Endothelial cell of umbilical vein (primary cell): ENCODE measurements at regions not wholly inside any gene's neighbourhood (a gene's known extent, or its start where the extent isn't known, plus 50 kb on each side); places are given as distances from the start of the nearest gene placed in this dataset.

Experiments used
- BruUV-seq: library from RNA; stranded (reverse); fragments of 400-500 nt; replicated peaks from 2 replicates; lab custom pipeline; 2021; lab: Mats Ljungman, UMichigan
- CTCF ChIA-PET: fragments of 300-600, 350-600 bp; sonication (Branson Sonifier 250); formaldehyde crosslinking; loops from one replicate; lab custom pipeline; 2021; ENCODE audit warnings: antibody characterized with exemption, inconsistent platforms; lab: Charles Lee
- POLR2A ChIA-PET: fragments of 300-600, 350-600 bp; sonication (Branson Sonifier 250); formaldehyde crosslinking; loops from one replicate; lab custom pipeline; 2021; ENCODE audit warnings: antibody characterized with exemption, inconsistent platforms; lab: Charles Lee
- DNase-seq: peaks from one replicate; pipeline ENCODE4 v3.0.0-alpha.2; 2011; ENCODE audit warnings: low read depth, low spot score
- FAIRE-seq: peaks from 2 replicates; lab custom pipeline; 2011; peaks lifted over from hg19 to GRCh38; lab: Jason Lieb, UNC
- H2AFZ ChIP-seq: 2 replicates; pipeline ENCODE4 v1.6.0; 2012; ENCODE audit warnings: low read depth, low read length, control low read depth, inconsistent platforms
- H3K27ac ChIP-seq: 2 replicates; pipeline ENCODE4 v1.5.1; 2011; ENCODE audit warnings: low read depth, mild to moderate bottlenecking, control low read depth, low read length, moderate library complexity; ENCODE audit not compliant: insufficient read depth
- H3K27me3 ChIP-seq, 2 experiments: 2 replicates each; pipeline versions ENCODE4 v1.6.0 to v1.6.1; 2011; ENCODE audit warnings: low read length in 2 of 2, mixed read lengths in 1 of 2; ENCODE audit not compliant: control insufficient read depth in 2 of 2, insufficient read depth in 2 of 2
- H3K36me3 ChIP-seq, 2 experiments: 2 replicates in 1 of 2; 3 replicates in 1 of 2; pipeline ENCODE4 v1.5.1; 2011; ENCODE audit warnings: low read length in 2 of 2, mild to moderate bottlenecking in 1 of 2, moderate library complexity in 1 of 2; ENCODE audit not compliant: control insufficient read depth in 2 of 2, insufficient read depth in 2 of 2; ENCODE audit errors: extremely low read depth in 1 of 2
- H3K4me1 ChIP-seq: 3 replicates; pipeline ENCODE4 v1.5.1; 2011; ENCODE audit warnings: mild to moderate bottlenecking, low read length; ENCODE audit not compliant: control insufficient read depth, insufficient read depth; ENCODE audit errors: extremely low read depth
- H3K4me2 ChIP-seq: 2 replicates; pipeline ENCODE4 v1.6.1; 2011; ENCODE audit warnings: low read length, control low read depth, mixed read lengths; ENCODE audit not compliant: insufficient read depth
- H3K4me3 ChIP-seq, 3 experiments: fragments of 200-600 bp in 1 of 3; sonication (generic), shearing (Covaris generic) in 1 of 3; replicated peaks in 1 of 3; 2 replicates each; pipeline ENCODE4 v1.5.1; 2011 to 2016; ENCODE audit warnings: control low read depth in 3 of 3, low read length in 3 of 3, mild to moderate bottlenecking in 2 of 3, inconsistent platforms in 1 of 3, low read depth in 1 of 3, moderate library complexity in 1 of 3; ENCODE audit not compliant: insufficient read depth in 1 of 3
- H3K79me2 ChIP-seq: 2 replicates; pipeline ENCODE4 v1.6.0; 2012; ENCODE audit warnings: low read length, inconsistent platforms; ENCODE audit not compliant: control insufficient read depth, insufficient read depth
- H3K9ac ChIP-seq: replicated peaks from 2 replicates; pipeline ENCODE3; 2011; ENCODE audit warnings: low read length, control low read depth; ENCODE audit not compliant: insufficient read depth; ENCODE audit errors: extremely low read depth
- H3K9me1 ChIP-seq: replicated peaks from 3 replicates; pipeline ENCODE4 v1.6.0; 2011; ENCODE audit warnings: mild to moderate bottlenecking, low read length; ENCODE audit not compliant: control insufficient read depth, insufficient read depth; ENCODE audit errors: extremely low read depth
- H3K9me3 ChIP-seq: replicated peaks from 2 replicates; pipeline ENCODE4 v1.5.1; 2012; ENCODE audit warnings: low read length, inconsistent platforms; ENCODE audit not compliant: control insufficient read depth, insufficient read depth
- H4K20me1 ChIP-seq: replicated peaks from 2 replicates; pipeline ENCODE3; 2011; ENCODE audit warnings: mild to moderate bottlenecking, low read length; ENCODE audit not compliant: control insufficient read depth, insufficient read depth; ENCODE audit errors: extremely low read depth
- EZH2 ChIP-seq: IDR thresholded peaks from 2 replicates; pipeline ENCODE4 v1.6.1; 2012; ENCODE audit warnings: borderline replicate concordance, low read depth, mild to moderate bottlenecking, moderate library complexity, low read length, inconsistent platforms; ENCODE audit not compliant: severe bottlenecking
- FOS ChIP-seq: IDR thresholded peaks from 2 replicates; pipeline ENCODE4 v1.6.1; 2011; ENCODE audit warnings: mild to moderate bottlenecking, low read length, moderate library complexity, borderline replicate concordance; ENCODE audit not compliant: insufficient read depth
- GATA2 ChIP-seq: IDR thresholded peaks from 2 replicates; pipeline ENCODE4 v1.7.0; 2011; ENCODE audit warnings: low read depth, mild to moderate bottlenecking, moderate library complexity, mixed read lengths, low read length; ENCODE audit not compliant: insufficient read length, insufficient read depth
- JUN ChIP-seq: IDR thresholded peaks from 2 replicates; pipeline ENCODE4 v1.6.1; 2011; ENCODE audit warnings: borderline replicate concordance, low read depth; ENCODE audit not compliant: insufficient read length, insufficient read depth
- MYC ChIP-seq: IDR thresholded peaks from one replicate; pipeline ENCODE4 v1.6.1; 2011; ENCODE audit warnings: mild to moderate bottlenecking, low read depth, low read length
- POLR2A ChIP-seq: IDR thresholded peaks from 2 replicates; pipeline ENCODE4 v1.6.1; 2012; ENCODE audit warnings: low read depth, mild to moderate bottlenecking, control low read depth, low read length
- POLR2AphosphoS5 ChIP-seq: IDR thresholded peaks from 2 replicates; pipeline ENCODE4 v1.6.1; 2012; ENCODE audit warnings: low read depth, mild to moderate bottlenecking, control low read depth, low read length, moderate library complexity; ENCODE audit not compliant: insufficient read depth
- dilution Hi-C: fragments of 300-500 bp; cut with MboI; formaldehyde crosslinking; loops from one replicate; pipeline ENCODE4 v1.15.0; 2019; ENCODE audit warnings: low sequenced_read_pairs; ENCODE audit not compliant: extremely low pct_ligation_motif_present
- intact Hi-C: fragments of 100-400 bp; cut with micrococcal nuclease; formaldehyde crosslinking; loops from one replicate; pipeline ENCODE4 v1.10.0; 2022
- TF ChIP-seq, protein P1 (sequence below): IDR thresholded peaks from 2 replicates; pipeline ENCODE4 v1.6.1; 2011; ENCODE audit not compliant: insufficient read depth, insufficient read length
- TF ChIP-seq, protein P2 (sequence below), 2 donors: IDR thresholded peaks; 1 replicate in 1 of 2; 2 replicates in 1 of 2; pipeline ENCODE4 v1.5.1; 2011; ENCODE audit warnings: low read length in 2 of 2, mild to moderate bottlenecking in 2 of 2, moderate library complexity in 2 of 2, control low read depth in 1 of 2, inconsistent platforms in 1 of 2, low read depth in 1 of 2; ENCODE audit not compliant: insufficient read depth in 1 of 2; ENCODE audit errors: extremely low read depth in 1 of 2

DNA sequence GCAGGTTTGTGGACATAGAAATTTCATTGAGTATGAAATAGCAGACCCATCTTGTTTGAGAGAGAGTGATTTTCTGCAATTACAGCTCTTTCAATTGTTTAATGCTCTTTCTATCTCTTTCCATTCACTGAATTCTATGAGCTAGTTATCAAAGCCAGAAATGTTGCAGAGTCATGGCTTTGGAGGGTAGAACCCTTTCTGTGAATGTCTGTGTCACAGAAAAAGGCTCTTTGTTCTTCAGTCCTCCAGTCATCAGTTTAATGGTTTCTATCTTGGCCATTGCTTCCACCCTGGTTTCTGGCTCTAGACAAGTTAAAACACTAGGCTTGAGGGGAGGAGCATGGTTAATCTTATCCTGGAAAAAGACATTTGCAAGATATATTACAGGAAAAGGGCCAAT, 655.0 kb downstream of the STK39 start:
- CTCF ChIA-PET: no interaction called here
- H3K4me2 ChIP-seq: no peak overlapping the region
- POLR2A ChIA-PET: no interaction called here
- no peaks in the 10 kb centered on the region for H3K27me3 ChIP-seq
- dilution Hi-C loops (no loop called here), intact Hi-C loops (no loop called here)
- FAIRE-seq (no peak), DNase-seq (no peak)
- no peak overlapping the region for H3K27ac ChIP-seq
- BruUV-seq: no TSS peak
- H3K4me3 ChIP-seq: no peak overlapping the region
- H2AFZ ChIP-seq: no peak overlapping the region
- H3K9me1 ChIP-seq: no peaks in the 10 kb centered on the region
- H3K4me1 ChIP-seq: no peaks in the 10 kb centered on the region
- H3K36me3 ChIP-seq: no peaks in the 10 kb centered on the region
- no peaks in the 10 kb centered on the region for H4K20me1 ChIP-seq
- no peak for TF ChIP-seq GATA2
- TF ChIP-seq POLR2AphosphoS5: no peak
- TF ChIP-seq JUN: no peak
- TF ChIP-seq, protein P1, sequence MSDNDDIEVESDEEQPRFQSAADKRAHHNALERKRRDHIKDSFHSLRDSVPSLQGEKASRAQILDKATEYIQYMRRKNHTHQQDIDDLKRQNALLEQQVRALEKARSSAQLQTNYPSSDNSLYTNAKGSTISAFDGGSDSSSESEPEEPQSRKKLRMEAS: no peak
- TF ChIP-seq EZH2: no peak
- TF ChIP-seq MYC: no peak
- TF ChIP-seq, protein P2, sequence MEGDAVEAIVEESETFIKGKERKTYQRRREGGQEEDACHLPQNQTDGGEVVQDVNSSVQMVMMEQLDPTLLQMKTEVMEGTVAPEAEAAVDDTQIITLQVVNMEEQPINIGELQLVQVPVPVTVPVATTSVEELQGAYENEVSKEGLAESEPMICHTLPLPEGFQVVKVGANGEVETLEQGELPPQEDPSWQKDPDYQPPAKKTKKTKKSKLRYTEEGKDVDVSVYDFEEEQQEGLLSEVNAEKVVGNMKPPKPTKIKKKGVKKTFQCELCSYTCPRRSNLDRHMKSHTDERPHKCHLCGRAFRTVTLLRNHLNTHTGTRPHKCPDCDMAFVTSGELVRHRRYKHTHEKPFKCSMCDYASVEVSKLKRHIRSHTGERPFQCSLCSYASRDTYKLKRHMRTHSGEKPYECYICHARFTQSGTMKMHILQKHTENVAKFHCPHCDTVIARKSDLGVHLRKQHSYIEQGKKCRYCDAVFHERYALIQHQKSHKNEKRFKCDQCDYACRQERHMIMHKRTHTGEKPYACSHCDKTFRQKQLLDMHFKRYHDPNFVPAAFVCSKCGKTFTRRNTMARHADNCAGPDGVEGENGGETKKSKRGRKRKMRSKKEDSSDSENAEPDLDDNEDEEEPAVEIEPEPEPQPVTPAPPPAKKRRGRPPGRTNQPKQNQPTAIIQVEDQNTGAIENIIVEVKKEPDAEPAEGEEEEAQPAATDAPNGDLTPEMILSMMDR (IDR thresholded peaks at IDR 0.05; ENCODE audit: extremely low read depth in 1 of 2, insufficient read depth in 1 of 2, low read depth in 1 of 2, low read length in 2 of 2): no peak
- TF ChIP-seq POLR2A: no peak
- TF ChIP-seq FOS: no peak
- no peaks in the 10 kb centered on the region for H3K9me3 ChIP-seq
- no peaks in the 10 kb centered on the region for H3K79me2 ChIP-seq
- no peak overlapping the region for H3K9ac ChIP-seq
